RWPE2 (cell line): ENCODE measurements at regions not wholly inside any gene's neighbourhood (a gene's known extent, or its start where the extent isn't known, plus 50 kb on each side); places are given as distances from the start of the nearest gene placed in this dataset.

ENCODE experiments used
- ATAC-seq: fragments of 200-7000 bp; cut with Tn5 transposase; 3 replicates; pipeline ENCODE4 v1.9.1; 2021; ENCODE audit warnings: low read depth
- DNase-seq: peaks from one replicate; pipeline ENCODE4 v3.0.0-alpha.2; 2020; ENCODE audit warnings: low spot score
- H3K27ac ChIP-seq: fragments of 450-650 bp; 2 replicates; pipeline ENCODE4 v1.5.1; 2017; ENCODE audit warnings: mild to moderate bottlenecking; ENCODE audit not compliant: poor library complexity, severe bottlenecking
- H3K27me3 ChIP-seq: fragments of 250-450 bp; sonication (Bioruptor Pico); 2 replicates; pipeline ENCODE4 v1.5.1; 2021; ENCODE audit warnings: mild to moderate bottlenecking, moderate library complexity; ENCODE audit not compliant: insufficient read depth, poor library complexity, severe bottlenecking
- H3K36me3 ChIP-seq: fragments of 250-450 bp; sonication (Bioruptor Pico); 2 replicates; pipeline ENCODE4 v1.5.1; 2020; ENCODE audit warnings: low read depth, mild to moderate bottlenecking, moderate library complexity
- H3K4me1 ChIP-seq: fragments of 250-450 bp; sonication (Bioruptor Pico); 2 replicates; pipeline ENCODE4 v1.5.1; 2021; ENCODE audit warnings: mild to moderate bottlenecking, moderate library complexity; ENCODE audit not compliant: insufficient read depth, poor library complexity, severe bottlenecking
- H3K4me3 ChIP-seq: fragments of 250-450 bp; sonication (Bioruptor Pico); 2 replicates; pipeline ENCODE4 v1.5.1; 2021; ENCODE audit warnings: mild to moderate bottlenecking, moderate library complexity; ENCODE audit not compliant: severe bottlenecking
- H3K9me3 ChIP-seq: fragments of 250-450 bp; sonication (Bioruptor Pico); 2 replicates; pipeline ENCODE4 v1.5.1; 2021; ENCODE audit warnings: mild to moderate bottlenecking, moderate library complexity; ENCODE audit not compliant: severe bottlenecking
- TF ChIP-seq, protein P1 (sequence below): fragments of 450-650 bp; IDR thresholded peaks from one replicate; pipeline ENCODE4 v1.5.1; 2017; ENCODE audit warnings: mild to moderate bottlenecking, moderate library complexity; ENCODE audit not compliant: poor library complexity, severe bottlenecking

DNA sequence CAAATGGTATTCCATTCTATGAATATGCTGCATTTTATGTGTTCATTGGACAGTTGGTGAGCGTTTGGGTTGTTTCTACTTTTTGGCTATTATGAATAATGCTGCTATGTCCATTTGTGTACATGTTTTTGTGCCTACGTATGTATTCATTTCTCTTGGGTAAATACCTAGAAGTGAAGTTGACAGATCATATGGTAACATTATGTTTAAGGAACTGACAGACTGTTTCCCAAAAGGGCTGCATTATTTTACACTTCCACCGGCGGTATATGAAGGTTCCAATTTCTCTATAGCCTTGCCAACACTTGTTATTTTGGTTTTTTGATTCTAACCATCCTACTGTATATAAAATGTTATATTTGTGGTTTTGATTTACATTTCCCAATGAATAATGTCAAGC, 703.9 kb upstream of the CDH2 start:
- no peak overlapping the region for H3K4me3 ChIP-seq
- DNase-seq, result no peak

DNA sequence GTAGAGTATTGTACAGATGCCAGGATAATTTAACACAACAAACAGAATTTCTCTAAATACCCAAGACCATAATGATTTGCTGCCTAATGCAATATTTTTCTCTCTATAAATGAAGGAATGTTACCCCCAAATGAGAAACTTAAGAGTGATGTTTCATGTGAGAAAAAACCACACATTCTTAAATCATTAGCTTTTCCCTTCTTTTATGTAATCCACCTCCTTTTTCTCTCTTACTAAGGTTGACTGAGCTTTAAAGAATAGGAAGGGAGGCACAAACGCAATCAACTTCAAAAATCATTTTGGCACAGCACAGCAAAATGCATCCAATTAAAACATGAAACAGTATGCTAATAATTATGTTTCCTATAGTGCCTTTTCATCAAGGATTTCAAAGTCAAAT, 698.1 kb upstream of the CDH2 start:
- H3K36me3 ChIP-seq, result no peaks in the 10 kb centered on the region
- H3K27ac ChIP-seq, result no peak overlapping the region
- no peak for ATAC-seq
- H3K9me3 ChIP-seq, result no peaks in the 10 kb centered on the region
- no peak overlapping the region for H3K4me3 ChIP-seq
- no peaks in the 10 kb centered on the region for H3K4me1 ChIP-seq
- TF ChIP-seq, protein P1, sequence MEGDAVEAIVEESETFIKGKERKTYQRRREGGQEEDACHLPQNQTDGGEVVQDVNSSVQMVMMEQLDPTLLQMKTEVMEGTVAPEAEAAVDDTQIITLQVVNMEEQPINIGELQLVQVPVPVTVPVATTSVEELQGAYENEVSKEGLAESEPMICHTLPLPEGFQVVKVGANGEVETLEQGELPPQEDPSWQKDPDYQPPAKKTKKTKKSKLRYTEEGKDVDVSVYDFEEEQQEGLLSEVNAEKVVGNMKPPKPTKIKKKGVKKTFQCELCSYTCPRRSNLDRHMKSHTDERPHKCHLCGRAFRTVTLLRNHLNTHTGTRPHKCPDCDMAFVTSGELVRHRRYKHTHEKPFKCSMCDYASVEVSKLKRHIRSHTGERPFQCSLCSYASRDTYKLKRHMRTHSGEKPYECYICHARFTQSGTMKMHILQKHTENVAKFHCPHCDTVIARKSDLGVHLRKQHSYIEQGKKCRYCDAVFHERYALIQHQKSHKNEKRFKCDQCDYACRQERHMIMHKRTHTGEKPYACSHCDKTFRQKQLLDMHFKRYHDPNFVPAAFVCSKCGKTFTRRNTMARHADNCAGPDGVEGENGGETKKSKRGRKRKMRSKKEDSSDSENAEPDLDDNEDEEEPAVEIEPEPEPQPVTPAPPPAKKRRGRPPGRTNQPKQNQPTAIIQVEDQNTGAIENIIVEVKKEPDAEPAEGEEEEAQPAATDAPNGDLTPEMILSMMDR, result no peak
- no peaks in the 10 kb centered on the region for H3K27me3 ChIP-seq
- no peak for DNase-seq

More for the DNA sequence above, 703.9 kb upstream of the CDH2 start:
- Histone ChIP-seq H3K27me3 (no peaks in the 10 kb centered on the region), H3K4me1 (no peaks in the 10 kb centered on the region), H3K36me3 (no peaks in the 10 kb centered on the region), H3K27ac (no peak overlapping the region), H3K9me3 (no peaks in the 10 kb centered on the region)
- no peak for ATAC-seq
- TF ChIP-seq, protein P1, result no peak

DNA sequence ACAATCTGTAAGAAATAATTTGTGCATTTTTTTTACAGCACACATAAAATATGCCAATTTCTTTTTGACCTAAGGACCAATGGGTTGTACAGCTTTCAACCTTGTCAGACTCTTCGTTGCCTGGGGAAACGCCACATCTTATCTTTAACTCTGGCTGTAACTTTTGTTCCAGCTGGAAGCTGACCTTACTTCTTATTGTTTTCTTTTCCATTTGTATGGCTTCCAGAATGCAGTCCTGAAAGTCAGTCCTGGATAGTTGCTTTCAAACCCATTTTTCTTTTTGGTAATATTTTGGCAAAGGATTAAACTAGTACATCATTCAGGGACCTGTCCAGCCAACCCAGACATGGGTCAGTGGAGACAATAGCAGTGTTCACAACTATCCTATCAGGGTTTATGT, 686.5 kb upstream of the CDH2 start:
- Histone ChIP-seq H3K4me3 (no peak overlapping the region), H3K9me3 (no peaks in the 10 kb centered on the region), H3K4me1 (no peaks in the 10 kb centered on the region), H3K27ac (no peak overlapping the region), H3K36me3 (no peaks in the 10 kb centered on the region), H3K27me3 (no peaks in the 10 kb centered on the region)
- no peak for DNase-seq
- no peak for ATAC-seq
- TF ChIP-seq, protein P1, result no peak

DNA sequence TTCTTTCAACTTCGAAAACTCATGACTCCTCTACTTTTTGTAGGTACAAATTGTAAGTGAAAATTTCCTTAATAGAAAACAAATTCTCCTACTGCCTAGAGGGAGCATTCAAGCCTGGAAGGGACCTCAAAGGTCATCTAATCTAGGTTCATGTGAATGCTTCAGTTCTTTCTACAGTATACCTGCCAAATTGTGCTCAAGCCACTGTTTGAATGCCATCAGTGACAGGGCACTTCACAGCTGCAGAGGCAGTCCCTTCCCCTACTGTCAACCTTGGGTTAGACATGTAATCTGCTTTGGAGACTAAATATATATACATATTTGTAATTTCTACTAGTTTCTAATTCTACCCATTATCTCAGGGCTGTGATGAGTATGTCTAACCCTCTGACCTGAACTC, 681.3 kb upstream of the CDH2 start:
- Histone ChIP-seq H3K27ac (no peak overlapping the region), H3K9me3 (no peaks in the 10 kb centered on the region), H3K4me1 (no peaks in the 10 kb centered on the region), H3K36me3 (no peaks in the 10 kb centered on the region), H3K4me3 (no peak overlapping the region), H3K27me3 (no peaks in the 10 kb centered on the region)
- TF ChIP-seq, protein P1, result no peak
- no peak for DNase-seq
- ATAC-seq, result no peak

DNA sequence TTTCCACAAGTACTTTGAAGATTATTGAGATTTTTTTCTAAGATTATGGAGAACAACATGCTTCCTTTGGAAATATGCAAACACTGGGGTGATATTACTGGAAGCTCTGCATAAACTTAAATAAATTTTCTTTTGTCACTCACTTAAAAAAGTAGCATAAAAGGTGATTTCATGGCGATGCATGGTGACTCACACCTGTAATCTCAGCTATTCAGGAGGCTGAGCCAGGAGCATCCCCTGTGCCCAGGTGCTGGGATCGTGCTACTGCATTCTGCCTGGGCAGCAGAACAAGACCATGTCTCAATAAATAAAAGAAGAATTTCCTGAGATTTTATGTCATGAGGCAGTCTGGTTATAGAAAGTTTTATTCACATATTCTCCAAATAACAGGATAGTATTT, 679.1 kb upstream of the CDH2 start:
- Histone ChIP-seq H3K4me1 (no peaks in the 10 kb centered on the region), H3K4me3 (no peak overlapping the region), H3K36me3 (no peaks in the 10 kb centered on the region), H3K27me3 (no peaks in the 10 kb centered on the region), H3K9me3 (no peaks in the 10 kb centered on the region), H3K27ac (no peak overlapping the region)
- TF ChIP-seq, protein P1, result no peak
- no peak for ATAC-seq
- no peak for DNase-seq
